Astrocyte (in vitro differentiated cells and primary cell): ENCODE measurements at regions not wholly inside any gene's neighbourhood (a gene's known extent, or its start where the extent isn't known, plus 50 kb on each side); places are given as distances from the start of the nearest gene placed in this dataset.

Experiments used
- EZH2 ChIP-seq: IDR thresholded peaks from 2 replicates; pipeline ENCODE4 v1.6.1; 2012; ENCODE audit warnings: mild to moderate bottlenecking, low read length, inconsistent platforms; ENCODE audit not compliant: insufficient read depth
- TF ChIP-seq, protein P1 (sequence below): IDR thresholded peaks from 2 replicates; pipeline ENCODE4 v1.5.1; 2011; ENCODE audit warnings: low read depth, mild to moderate bottlenecking, inconsistent platforms, low read length, moderate library complexity; ENCODE audit not compliant: insufficient read depth

GRCh38 chr5:73274881-73275663, 102.1 kb downstream of the TMEM174 start:
- TF ChIP-seq, protein P1, sequence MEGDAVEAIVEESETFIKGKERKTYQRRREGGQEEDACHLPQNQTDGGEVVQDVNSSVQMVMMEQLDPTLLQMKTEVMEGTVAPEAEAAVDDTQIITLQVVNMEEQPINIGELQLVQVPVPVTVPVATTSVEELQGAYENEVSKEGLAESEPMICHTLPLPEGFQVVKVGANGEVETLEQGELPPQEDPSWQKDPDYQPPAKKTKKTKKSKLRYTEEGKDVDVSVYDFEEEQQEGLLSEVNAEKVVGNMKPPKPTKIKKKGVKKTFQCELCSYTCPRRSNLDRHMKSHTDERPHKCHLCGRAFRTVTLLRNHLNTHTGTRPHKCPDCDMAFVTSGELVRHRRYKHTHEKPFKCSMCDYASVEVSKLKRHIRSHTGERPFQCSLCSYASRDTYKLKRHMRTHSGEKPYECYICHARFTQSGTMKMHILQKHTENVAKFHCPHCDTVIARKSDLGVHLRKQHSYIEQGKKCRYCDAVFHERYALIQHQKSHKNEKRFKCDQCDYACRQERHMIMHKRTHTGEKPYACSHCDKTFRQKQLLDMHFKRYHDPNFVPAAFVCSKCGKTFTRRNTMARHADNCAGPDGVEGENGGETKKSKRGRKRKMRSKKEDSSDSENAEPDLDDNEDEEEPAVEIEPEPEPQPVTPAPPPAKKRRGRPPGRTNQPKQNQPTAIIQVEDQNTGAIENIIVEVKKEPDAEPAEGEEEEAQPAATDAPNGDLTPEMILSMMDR: no peak
- TF ChIP-seq EZH2: no peak
